AML-193 (cell line): ENCODE measurements at regions not wholly inside any gene's neighbourhood (a gene's known extent, or its start where the extent isn't known, plus 50 kb on each side); places are given as distances from the start of the nearest gene placed in this dataset.
"Not testable (repeated sequence)": the region's sequence is repeated elsewhere in the genome, so short reads cannot be mapped to it uniquely, and the experiment has no call there.

Experiments
- DNase-seq, 2 experiments: peaks; one replicate each; lab custom pipeline; 2025; lab: John Stamatoyannopoulos, UW

- no peak for DNase-seq
These were observed 684.3 kb upstream of the SOX9 start for GRCh38 chr17:71436479-71436878.

- DNase-seq: no peak
These were observed 683.7 kb upstream of the SOX9 start for GRCh38 chr17:71437166-71437565.

GRCh38 chr17:71438631-71439146 lies 682.1 kb upstream of the SOX9 start:
- DNase-seq: no peak

GRCh38 chr17:71440513-71440912 lies 680.3 kb upstream of the SOX9 start:
- no peak for DNase-seq

GRCh38 chr17:71441098-71441497 lies 679.7 kb upstream of the SOX9 start:
- no peak for DNase-seq

- no peak for DNase-seq
These were observed 676.7 kb upstream of the SOX9 start for GRCh38 chr17:71444078-71444477.

- DNase-seq: no peak
These were observed 674.0 kb upstream of the SOX9 start for GRCh38 chr17:71446645-71447437.

- DNase-seq: no peak
These were observed 673.2 kb upstream of the SOX9 start for GRCh38 chr17:71447644-71448043.

- DNase-seq: not testable (repeated sequence)
These were observed 670.2 kb upstream of the SOX9 start for GRCh38 chr17:71450657-71451056.

- no peak for DNase-seq
These were observed 666.9 kb upstream of the SOX9 start for GRCh38 chr17:71453876-71454422.

- DNase-seq: no peak
These were observed 665.6 kb upstream of the SOX9 start for GRCh38 chr17:71455219-71455618.

GRCh38 chr17:71458322-71458721 lies 662.5 kb upstream of the SOX9 start:
- DNase-seq: no peak

GRCh38 chr17:71460943-71461342 lies 659.9 kb upstream of the SOX9 start:
- DNase-seq: peak; percentile 24 to 36

GRCh38 chr17:71461498-71462169 lies 659.2 kb upstream of the SOX9 start:
- no peak for DNase-seq

GRCh38 chr17:71464241-71464640 lies 656.6 kb upstream of the SOX9 start:
- DNase-seq: no peak

GRCh38 chr17:71464751-71465150 lies 656.1 kb upstream of the SOX9 start:
- DNase-seq: no peak

- no peak for DNase-seq
These were observed 653.1 kb upstream of the SOX9 start for GRCh38 chr17:71467719-71468118.

- no peak for DNase-seq
These were observed 650.8 kb upstream of the SOX9 start for GRCh38 chr17:71470062-71470461.

GRCh38 chr17:71472809-71473789 lies 647.7 kb upstream of the SOX9 start:
- peak; percentile 47 to 59 for DNase-seq

GRCh38 chr17:71477356-71477755 lies 643.5 kb upstream of the SOX9 start:
- DNase-seq: no peak

- DNase-seq: no peak
These were observed 640.7 kb upstream of the SOX9 start for GRCh38 chr17:71480099-71480498.

- DNase-seq: no peak
These were observed 638.2 kb upstream of the SOX9 start for GRCh38 chr17:71482625-71483024.
